Transverse colon (tissue), 4 donors: ENCODE measurements at regions not wholly inside any gene's neighbourhood (a gene's known extent, or its start where the extent isn't known, plus 50 kb on each side); places are given as distances from the start of the nearest gene placed in this dataset.

ENCODE experiments used
- EP300 ChIP-seq: sonication (generic); formaldehyde crosslinking; IDR thresholded peaks from one replicate; pipeline ENCODE4 v1.6.1; 2017; ENCODE audit warnings: antibody characterized with exemption, low read depth
- POLR2A ChIP-seq: fragments of 450-650 bp; IDR thresholded peaks from one replicate; pipeline ENCODE4 v1.6.1; 2016; ENCODE audit warnings: antibody characterized with exemption, mild to moderate bottlenecking, moderate library complexity
- POLR2AphosphoS5 ChIP-seq, 3 donors: sonication (generic); formaldehyde crosslinking; IDR thresholded peaks; one replicate each; pipeline ENCODE4 v1.6.1; 2016; ENCODE audit warnings: antibody characterized with exemption in 3 of 3
- TF ChIP-seq, protein P1 (sequence below), 5 experiments: fragments of 200-600 bp in 3 of 5; fragments of 450-650 bp in 2 of 5; sonication (generic) in 3 of 5; IDR thresholded peaks; 1 replicate in 2 of 5; 2 replicates in 3 of 5; pipeline ENCODE4 v1.5.1; 2016 to 2017; ENCODE audit warnings: antibody characterized with exemption in 5 of 5, inconsistent platforms in 3 of 5, mild to moderate bottlenecking in 2 of 5, moderate library complexity in 1 of 5

DNA sequence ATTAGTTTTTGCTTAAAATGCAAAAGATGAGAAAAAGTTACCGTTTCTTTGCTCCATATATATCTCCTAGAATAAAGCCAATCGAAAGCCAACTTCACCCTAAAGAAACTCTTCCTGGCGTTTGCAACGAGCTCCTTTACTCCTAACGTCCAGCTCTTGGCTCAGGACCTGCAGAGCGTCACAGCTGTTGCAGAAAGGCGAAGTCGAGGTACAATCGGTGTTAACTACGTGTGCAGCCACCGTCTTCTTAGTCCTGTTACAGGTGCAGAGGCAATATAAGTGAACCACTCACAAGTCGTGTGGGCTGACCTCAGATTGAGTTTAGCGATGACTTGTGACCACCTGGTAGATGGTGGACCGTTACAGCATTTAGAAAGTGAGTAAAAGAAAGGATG is 113.1 kb downstream of the TRIM27 start:
- TF ChIP-seq, protein P1, sequence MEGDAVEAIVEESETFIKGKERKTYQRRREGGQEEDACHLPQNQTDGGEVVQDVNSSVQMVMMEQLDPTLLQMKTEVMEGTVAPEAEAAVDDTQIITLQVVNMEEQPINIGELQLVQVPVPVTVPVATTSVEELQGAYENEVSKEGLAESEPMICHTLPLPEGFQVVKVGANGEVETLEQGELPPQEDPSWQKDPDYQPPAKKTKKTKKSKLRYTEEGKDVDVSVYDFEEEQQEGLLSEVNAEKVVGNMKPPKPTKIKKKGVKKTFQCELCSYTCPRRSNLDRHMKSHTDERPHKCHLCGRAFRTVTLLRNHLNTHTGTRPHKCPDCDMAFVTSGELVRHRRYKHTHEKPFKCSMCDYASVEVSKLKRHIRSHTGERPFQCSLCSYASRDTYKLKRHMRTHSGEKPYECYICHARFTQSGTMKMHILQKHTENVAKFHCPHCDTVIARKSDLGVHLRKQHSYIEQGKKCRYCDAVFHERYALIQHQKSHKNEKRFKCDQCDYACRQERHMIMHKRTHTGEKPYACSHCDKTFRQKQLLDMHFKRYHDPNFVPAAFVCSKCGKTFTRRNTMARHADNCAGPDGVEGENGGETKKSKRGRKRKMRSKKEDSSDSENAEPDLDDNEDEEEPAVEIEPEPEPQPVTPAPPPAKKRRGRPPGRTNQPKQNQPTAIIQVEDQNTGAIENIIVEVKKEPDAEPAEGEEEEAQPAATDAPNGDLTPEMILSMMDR (IDR thresholded peaks at IDR 0.05): no peak
- TF ChIP-seq POLR2A (no peak), POLR2AphosphoS5 (IDR thresholded peaks at IDR 0.05) (no peak), EP300 (no peak)
